T-helper 1 cell treated with Interleukin-12 subunit alpha and Interleukin-12 subunit beta and Interleukin-4 antibody, amounts not matched to agents 30 μg/mL and 1 μg/mL, for 36 hours (primary cell): ENCODE measurements at regions not wholly inside any gene's neighbourhood (a gene's known extent, or its start where the extent isn't known, plus 50 kb on each side); places are given as distances from the start of the nearest gene placed in this dataset.

Source experiments
- H3K27ac Mint-ChIP-seq: one replicate; pipeline ENCODE4 v1.8.0; 2021; ENCODE audit warnings: mild to moderate bottlenecking, mixed read lengths
- H3K27me3 Mint-ChIP-seq: one replicate; pipeline ENCODE4 v1.8.0; 2021; ENCODE audit warnings: low read depth, mixed read lengths
- H3K36me3 Mint-ChIP-seq: one replicate; pipeline ENCODE4 v1.8.0; 2021; ENCODE audit warnings: low read depth, mixed read lengths
- H3K4me1 Mint-ChIP-seq: one replicate; pipeline ENCODE4 v1.8.0; 2021; ENCODE audit warnings: low read depth, mixed read lengths
- H3K4me3 Mint-ChIP-seq: one replicate; pipeline ENCODE4 v1.8.0; 2021; ENCODE audit warnings: mild to moderate bottlenecking, moderate library complexity, mixed read lengths
- H3K9me3 Mint-ChIP-seq: one replicate; pipeline ENCODE4 v1.8.0; 2021; ENCODE audit warnings: mixed read lengths

DNA sequence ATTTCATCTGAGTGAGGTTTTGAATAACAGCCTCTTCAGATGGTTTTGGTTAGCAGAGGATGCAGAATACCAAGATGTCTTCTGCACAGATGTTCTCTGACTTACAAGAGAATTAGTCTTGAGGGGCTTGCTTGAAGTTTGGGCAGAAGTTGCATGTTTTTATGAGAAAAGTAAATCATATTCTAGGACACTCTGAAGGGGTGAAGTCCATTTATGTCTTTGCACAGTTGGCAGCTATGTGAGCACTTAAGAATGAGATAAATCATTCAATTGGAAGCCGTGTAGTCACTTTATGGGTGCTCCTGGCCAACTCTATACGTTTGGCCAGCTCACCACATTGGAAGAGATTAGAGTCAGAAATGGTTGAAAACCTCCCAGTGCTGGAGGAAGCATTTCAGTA lies 252.7 kb upstream of the KCNIP4 start:
- no peaks in the 10 kb centered on the region for H3K36me3 Mint-ChIP-seq
- H3K9me3 Mint-ChIP-seq = peaks cover 8% of the 10 kb centered on the region
- no peaks in the 10 kb centered on the region for H3K27me3 Mint-ChIP-seq
- no peak overlapping the region for H3K4me3 Mint-ChIP-seq
- no peak overlapping the region for H3K27ac Mint-ChIP-seq
- no peaks in the 10 kb centered on the region for H3K4me1 Mint-ChIP-seq

DNA sequence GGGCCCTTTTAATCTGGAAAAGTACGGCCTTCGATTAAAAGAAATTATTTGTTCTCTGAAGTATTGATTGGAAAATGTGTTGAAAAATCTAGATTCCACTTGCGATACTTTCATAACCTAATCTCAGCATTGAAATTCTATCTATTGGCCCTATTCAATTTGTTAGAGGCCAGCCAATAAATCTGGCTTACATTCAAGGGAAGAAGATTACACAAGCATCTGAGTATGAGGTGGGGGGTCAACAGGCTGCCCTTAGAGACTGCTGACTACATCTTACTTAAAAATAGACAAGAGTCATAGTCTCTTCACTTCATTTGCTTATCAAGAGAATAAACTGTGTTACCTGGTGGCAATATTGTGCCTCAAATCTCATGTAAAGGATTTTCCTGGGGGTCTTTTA lies 248.0 kb upstream of the KCNIP4 start:
- no peaks in the 10 kb centered on the region for H3K27me3 Mint-ChIP-seq
- H3K4me3 Mint-ChIP-seq = no peak overlapping the region
- H3K27ac Mint-ChIP-seq = no peak overlapping the region
- no peaks in the 10 kb centered on the region for H3K4me1 Mint-ChIP-seq
- peaks cover 8% of the 10 kb centered on the region for H3K9me3 Mint-ChIP-seq
- no peaks in the 10 kb centered on the region for H3K36me3 Mint-ChIP-seq

DNA sequence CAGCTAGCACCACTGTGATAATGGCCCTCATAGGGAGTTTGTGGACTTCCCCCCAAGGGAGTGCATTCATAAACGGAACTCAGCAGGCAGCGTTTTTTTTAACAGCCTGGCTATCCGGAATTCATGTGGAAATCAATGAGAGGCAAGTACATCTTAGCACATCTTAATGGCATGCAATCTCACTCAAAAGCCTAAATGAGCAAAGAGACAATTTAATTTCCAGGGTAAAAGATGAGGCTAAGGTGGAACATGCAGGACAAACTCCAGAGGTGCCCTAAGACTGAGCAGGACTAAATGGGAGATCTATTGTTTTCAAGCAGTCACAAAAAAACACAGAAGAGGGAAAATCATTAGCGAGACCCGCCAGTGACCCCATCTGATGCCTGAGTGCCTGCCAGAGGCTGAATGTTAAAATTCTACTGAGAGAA lies 243.5 kb upstream of the KCNIP4 start:
- Mint-ChIP-seq H3K9me3 (peaks cover 3% of the 10 kb centered on the region), H3K27me3 (no peaks in the 10 kb centered on the region), H3K36me3 (no peaks in the 10 kb centered on the region), H3K4me1 (no peaks in the 10 kb centered on the region), H3K27ac (no peak overlapping the region), H3K4me3 (no peak overlapping the region)

DNA sequence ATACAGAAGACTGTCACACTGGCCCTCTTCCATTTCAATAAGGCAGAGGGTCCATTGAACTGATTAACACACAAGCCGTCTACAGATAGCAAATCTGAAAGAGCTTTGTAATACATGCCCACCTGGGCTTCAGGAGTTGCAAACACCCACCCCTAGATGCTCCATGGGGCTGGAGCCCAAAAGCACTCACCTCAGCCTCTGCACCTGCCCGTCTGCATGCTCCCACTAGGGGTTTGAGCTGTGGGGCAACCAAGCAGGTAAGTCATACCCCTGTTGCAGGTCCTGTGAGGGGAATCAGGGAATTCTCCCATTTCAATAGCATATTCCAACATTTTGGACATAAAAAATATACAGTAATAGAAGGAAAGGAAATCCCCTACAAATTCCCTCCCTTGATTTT lies 243.0 kb upstream of the KCNIP4 start:
- Mint-ChIP-seq H3K27me3 (no peaks in the 10 kb centered on the region), H3K36me3 (no peaks in the 10 kb centered on the region), H3K4me1 (no peaks in the 10 kb centered on the region)

DNA sequence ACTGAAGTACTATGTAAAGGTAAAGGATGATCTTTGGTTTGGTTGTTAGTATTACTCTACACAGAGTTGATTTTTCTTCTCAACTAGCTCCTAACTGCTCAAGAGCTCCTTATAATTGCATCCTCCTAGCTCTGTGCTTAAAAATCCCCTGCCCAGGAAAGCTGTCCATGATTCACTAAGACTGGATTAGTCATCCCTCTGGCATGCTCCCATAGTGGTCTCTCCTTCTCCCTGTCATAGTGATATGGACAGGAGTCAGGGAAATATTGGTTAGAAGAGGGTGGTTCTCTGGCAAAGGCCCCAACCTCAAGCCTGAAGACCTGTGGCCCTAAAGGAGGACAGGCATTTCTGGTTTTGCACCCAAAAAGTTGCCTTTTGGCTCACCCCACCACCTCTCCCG lies 242.3 kb upstream of the KCNIP4 start:
- no peak overlapping the region for H3K27ac Mint-ChIP-seq
- H3K9me3 Mint-ChIP-seq = no peaks in the 10 kb centered on the region
- H3K4me3 Mint-ChIP-seq = no peak overlapping the region
- H3K27me3 Mint-ChIP-seq = no peaks in the 10 kb centered on the region
- H3K36me3 Mint-ChIP-seq = no peaks in the 10 kb centered on the region
- no peaks in the 10 kb centered on the region for H3K4me1 Mint-ChIP-seq

More for the DNA sequence above, 243.0 kb upstream of the KCNIP4 start:
- H3K27ac Mint-ChIP-seq = no peak overlapping the region
- no peaks in the 10 kb centered on the region for H3K9me3 Mint-ChIP-seq
- no peak overlapping the region for H3K4me3 Mint-ChIP-seq

DNA sequence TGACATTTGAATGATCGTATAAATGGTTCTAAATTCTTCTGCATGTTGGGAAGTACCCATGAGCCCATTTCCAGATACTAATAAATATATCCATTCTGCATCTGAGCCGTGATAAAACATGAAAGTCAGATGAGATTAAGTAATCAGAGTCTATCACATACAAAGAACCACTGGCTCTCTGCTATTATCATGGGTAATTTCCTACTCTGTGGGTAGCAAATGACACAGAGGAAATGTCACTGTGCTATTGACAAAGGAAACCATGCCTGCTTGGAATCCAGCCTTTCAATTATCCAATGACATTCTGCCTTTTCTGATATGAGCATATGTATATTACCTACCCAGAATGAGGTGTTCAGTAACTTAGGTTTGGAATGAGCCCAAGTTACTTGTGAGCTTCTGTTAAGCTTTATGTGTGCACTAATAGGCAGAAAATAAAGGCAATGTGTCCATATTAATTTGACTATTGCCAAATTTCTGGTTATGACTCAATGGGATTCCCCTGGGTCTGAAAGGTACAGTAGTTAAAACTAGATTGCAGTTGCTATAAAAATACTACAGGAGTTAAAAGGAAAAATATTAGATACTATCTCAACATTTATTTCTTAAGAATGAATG lies 238.7 kb upstream of the KCNIP4 start:
- Mint-ChIP-seq H3K4me1 (no peaks in the 10 kb centered on the region), H3K9me3 (no peaks in the 10 kb centered on the region), H3K4me3 (no peak overlapping the region), H3K36me3 (no peaks in the 10 kb centered on the region), H3K27ac (no peak overlapping the region), H3K27me3 (no peaks in the 10 kb centered on the region)

DNA sequence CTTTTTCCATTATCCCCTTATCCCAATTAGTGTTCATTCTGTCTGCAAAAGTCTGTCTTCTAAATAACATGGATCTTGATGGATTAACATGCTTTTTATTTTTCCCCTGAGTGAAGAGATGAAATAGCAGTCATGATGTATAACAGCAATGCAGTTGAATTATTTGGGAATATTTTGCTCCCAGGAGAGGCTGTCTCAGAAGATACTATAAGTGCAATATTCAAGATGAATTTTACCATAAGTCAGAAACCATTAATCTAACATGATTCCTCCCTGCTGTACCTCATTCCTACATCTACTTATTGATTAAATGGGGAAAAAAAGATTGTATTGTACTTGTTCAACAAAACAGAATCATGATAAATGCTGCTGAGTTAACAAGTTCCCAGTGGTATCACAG lies 233.2 kb upstream of the KCNIP4 start:
- Mint-ChIP-seq H3K36me3 (no peaks in the 10 kb centered on the region), H3K4me3 (no peak overlapping the region), H3K9me3 (peaks cover 4% of the 10 kb centered on the region), H3K27me3 (no peaks in the 10 kb centered on the region), H3K27ac (no peak overlapping the region), H3K4me1 (no peaks in the 10 kb centered on the region)

DNA sequence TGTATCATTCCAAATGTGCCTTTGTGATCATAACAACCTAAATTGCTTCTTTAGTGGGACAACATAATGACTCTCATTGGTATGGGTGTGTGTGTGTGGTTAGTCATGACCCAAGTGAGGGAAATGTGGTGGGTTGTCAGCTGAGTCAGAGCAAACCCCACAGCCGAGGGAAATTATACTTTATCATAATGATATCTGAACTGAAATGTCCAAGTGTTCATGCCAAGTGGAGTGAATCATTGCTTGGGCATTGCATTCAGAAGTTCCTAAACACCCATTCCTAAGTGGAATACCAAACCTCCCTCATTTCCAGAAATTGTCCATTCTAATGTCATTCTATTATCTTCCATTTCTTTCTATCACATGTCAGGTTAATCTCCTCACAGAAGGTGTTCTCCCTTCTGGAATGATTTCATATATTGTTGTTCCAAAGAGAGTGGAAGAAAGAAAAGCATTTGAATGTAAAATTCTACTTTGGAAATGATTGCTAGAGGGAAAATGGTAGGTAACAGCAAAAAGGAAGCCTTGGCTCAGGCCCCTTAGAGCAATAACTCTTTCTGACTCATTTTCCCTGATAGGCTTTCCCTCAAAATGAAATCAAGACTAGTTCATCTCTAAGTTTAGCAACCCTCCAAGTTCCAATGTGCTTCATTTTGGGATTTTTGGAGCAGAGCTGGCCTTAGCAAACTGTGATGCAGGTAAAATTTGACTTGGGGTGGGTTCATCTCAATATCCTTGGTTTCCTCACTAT lies 230.7 kb upstream of the KCNIP4 start:
- no peaks in the 10 kb centered on the region for H3K4me1 Mint-ChIP-seq
- H3K9me3 Mint-ChIP-seq = peaks cover 9% of the 10 kb centered on the region
- no peaks in the 10 kb centered on the region for H3K27me3 Mint-ChIP-seq
- no peaks in the 10 kb centered on the region for H3K36me3 Mint-ChIP-seq
- H3K4me3 Mint-ChIP-seq = no peak overlapping the region
- no peak overlapping the region for H3K27ac Mint-ChIP-seq

DNA sequence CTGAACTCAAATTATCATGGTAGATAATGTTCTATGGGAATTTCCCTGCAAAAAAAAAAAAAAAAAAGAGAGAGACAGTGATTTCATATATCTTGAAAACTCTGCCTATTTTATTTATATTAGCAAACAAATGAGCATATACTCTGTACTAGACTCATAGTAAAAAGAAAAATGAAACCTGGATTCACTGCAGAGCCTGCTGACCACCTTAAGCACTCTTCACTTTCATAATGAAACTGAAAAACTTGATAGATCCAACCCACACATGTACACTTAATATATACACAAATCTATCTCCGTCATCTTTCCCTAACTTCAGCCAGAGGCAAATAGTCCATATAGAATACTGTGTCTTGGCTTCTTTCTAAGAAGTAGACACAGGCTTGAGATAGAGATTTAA lies 226.1 kb upstream of the KCNIP4 start:
- Mint-ChIP-seq H3K36me3 (no peaks in the 10 kb centered on the region), H3K27ac (no peak overlapping the region), H3K4me3 (no peak overlapping the region), H3K9me3 (peaks cover 9% of the 10 kb centered on the region), H3K27me3 (no peaks in the 10 kb centered on the region), H3K4me1 (no peaks in the 10 kb centered on the region)

DNA sequence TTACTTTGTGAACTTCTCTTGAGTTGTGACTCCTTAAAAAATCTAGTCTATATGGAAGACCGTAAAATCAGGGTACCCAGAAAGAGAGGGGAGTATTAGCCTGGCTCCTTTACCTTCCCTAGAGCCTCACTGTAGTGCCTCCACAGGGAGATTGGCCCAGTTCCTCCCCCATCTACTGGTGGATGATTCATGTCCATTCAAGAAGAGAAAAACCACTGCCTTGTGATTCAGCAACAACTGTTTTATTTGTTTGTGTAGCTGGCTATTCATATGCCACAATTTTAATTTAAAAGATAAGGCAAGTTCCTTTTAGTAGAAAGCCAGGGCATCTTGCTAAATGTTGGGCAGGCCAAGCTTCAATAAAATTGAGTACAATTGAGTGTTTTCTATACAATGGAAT lies 221.8 kb upstream of the KCNIP4 start:
- H3K36me3 Mint-ChIP-seq = no peaks in the 10 kb centered on the region
- no peak overlapping the region for H3K4me3 Mint-ChIP-seq
- H3K27ac Mint-ChIP-seq = no peak overlapping the region
- no peaks in the 10 kb centered on the region for H3K27me3 Mint-ChIP-seq
- H3K4me1 Mint-ChIP-seq = no peaks in the 10 kb centered on the region
- H3K9me3 Mint-ChIP-seq = peaks cover under 1% of the 10 kb centered on the region

DNA sequence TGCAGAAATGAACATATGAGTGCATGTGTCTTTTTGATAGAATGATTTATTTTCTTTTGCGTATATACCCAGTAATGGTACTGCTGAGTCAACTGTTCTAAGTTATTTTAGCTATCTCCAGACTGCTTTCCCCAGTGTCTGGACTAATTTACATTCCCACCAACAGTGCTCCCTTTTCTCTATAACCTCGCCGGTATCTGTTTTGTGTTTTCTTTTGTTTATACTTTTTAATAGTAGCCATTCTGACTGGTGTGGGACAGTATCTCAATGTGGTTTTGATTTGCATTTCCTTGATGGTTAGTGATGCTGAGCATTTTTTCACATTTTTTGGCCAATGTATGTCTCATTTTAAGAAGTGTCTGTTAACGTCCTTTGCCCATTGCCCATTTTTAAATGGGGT lies 218.6 kb upstream of the KCNIP4 start:
- Mint-ChIP-seq H3K4me1 (no peaks in the 10 kb centered on the region), H3K36me3 (no peaks in the 10 kb centered on the region), H3K9me3 (no peaks in the 10 kb centered on the region)

DNA sequence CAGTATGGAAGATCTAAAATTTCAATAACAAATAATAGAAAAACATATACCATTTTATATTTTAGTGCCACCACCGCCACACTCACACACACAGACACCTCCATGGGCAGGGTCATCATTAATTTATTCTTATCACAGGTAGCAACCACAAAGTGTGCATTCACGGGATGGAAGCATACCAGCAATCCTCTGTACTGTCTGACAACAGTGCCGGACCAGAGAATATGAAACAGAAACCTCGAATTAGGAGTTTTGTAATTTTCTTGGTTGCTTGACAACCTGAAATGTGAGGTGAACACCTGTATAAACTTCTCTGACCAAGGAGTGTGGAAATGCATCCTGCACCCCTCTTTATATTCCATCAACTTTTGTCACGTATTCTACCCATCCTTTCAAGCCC lies 213.9 kb upstream of the KCNIP4 start:
- Mint-ChIP-seq H3K4me3 (no peak overlapping the region), H3K9me3 (peaks cover 15% of the 10 kb centered on the region), H3K36me3 (no peaks in the 10 kb centered on the region), H3K27me3 (no peaks in the 10 kb centered on the region), H3K27ac (no peak overlapping the region), H3K4me1 (no peaks in the 10 kb centered on the region)

More for the DNA sequence above, 218.6 kb upstream of the KCNIP4 start:
- Mint-ChIP-seq H3K27ac (no peak overlapping the region), H3K27me3 (no peaks in the 10 kb centered on the region), H3K4me3 (no peak overlapping the region)

DNA sequence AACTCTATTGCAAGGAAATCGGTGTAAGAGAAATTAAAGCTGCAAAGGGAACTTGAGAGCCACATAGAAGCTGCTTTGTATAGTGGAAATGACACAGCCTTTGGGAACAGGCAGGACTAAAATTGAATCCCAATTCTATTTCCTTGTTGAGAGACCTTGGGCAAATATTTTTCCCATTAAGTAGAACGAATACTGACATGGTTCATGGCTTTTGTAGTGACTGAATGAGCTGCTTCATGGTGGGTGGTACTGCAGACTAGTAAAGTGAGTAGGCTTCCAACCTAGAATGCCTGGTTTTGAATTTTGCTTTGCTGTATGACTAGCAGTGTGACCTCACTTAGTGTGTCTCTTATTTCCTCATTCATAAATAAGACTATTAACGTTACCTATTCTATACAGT lies 182.2 kb upstream of the KCNIP4 start:
- Mint-ChIP-seq H3K27me3 (no peaks in the 10 kb centered on the region), H3K4me3 (no peak overlapping the region), H3K4me1 (no peaks in the 10 kb centered on the region), H3K27ac (no peak overlapping the region), H3K9me3 (no peaks in the 10 kb centered on the region), H3K36me3 (no peaks in the 10 kb centered on the region)

DNA sequence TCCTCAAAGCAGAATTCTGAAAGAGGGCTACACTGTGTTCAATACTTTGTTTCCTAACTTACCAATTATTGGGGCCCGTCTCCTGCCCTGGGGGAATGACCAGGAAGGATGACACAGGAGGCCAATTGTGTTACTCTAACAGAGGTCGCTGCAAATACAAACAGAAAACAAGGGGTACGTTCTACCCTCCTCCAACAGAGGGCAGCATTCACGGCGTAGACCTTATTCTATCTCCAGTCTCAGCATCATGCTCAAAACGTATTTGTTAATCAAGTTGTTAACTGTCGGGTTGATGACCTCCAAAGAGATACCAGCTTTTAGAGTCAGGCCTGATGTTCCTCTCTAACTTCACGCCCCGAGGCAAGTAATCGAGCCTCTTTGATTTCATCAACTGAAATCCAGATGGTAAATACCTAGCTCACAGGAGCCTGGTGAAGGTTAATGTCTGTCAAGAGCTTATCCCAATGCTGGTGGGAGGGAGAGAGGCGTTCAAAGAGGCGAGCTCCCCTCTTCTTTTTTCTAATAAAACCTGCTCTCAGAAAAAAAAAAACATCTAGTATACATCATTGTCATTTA lies 181.0 kb upstream of the KCNIP4 start:
- Mint-ChIP-seq H3K4me1 (no peaks in the 10 kb centered on the region), H3K36me3 (no peaks in the 10 kb centered on the region), H3K27ac (no peak overlapping the region)

DNA sequence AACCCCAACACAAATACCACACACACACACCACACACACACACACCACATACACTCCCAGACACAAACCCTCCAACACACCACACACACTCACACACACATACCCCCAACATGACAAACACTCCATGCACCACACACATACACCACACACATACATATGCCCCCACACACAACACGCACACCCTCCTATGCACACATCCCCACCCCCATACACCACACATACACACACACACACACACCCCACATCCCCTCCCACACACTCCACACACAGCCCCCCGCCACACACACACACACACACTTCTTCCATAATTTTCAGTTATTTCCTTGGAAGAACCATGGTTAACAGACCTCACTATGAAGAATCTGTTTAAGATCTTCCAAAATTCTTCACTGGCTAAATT lies 173.5 kb upstream of the KCNIP4 start:
- no peaks in the 10 kb centered on the region for H3K27me3 Mint-ChIP-seq

More for the DNA sequence above, 181.0 kb upstream of the KCNIP4 start:
- no peaks in the 10 kb centered on the region for H3K9me3 Mint-ChIP-seq
- no peaks in the 10 kb centered on the region for H3K27me3 Mint-ChIP-seq
- no peak overlapping the region for H3K4me3 Mint-ChIP-seq

More for the DNA sequence above, 173.5 kb upstream of the KCNIP4 start:
- H3K4me1 Mint-ChIP-seq = no peaks in the 10 kb centered on the region
- H3K9me3 Mint-ChIP-seq = peaks cover 7% of the 10 kb centered on the region
- no peaks in the 10 kb centered on the region for H3K36me3 Mint-ChIP-seq
- no peak overlapping the region for H3K27ac Mint-ChIP-seq
- no peak overlapping the region for H3K4me3 Mint-ChIP-seq
